ENCODE measurements at regions not wholly inside any gene's neighbourhood (a gene's known extent, or its start where the extent isn't known, plus 50 kb on each side); places are given as distances from the start of the nearest gene placed in this dataset.

DNA sequence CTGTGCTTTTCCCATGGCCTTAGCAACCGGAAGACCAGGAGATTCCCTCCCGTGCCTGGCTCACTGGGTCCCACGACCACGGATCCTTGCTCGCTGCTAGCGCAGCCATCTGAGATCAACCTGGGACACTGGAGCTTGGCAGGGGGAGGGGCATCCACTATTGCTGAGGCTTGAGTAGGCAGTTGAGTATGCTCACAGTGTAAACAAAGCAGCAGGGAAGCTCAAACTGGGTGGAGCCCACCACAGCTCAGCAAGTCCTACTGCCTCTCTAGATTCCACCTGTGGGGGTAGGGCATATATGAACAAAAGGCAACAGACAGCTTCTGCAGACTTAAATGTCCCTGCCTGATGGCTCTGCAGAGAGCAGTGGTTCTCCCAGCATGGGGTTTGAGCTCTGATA, 697.0 kb downstream of the SORCS1 start:
- peak; percentile 21 for DNase-seq (ENCODE audit: low read depth)

DNA sequence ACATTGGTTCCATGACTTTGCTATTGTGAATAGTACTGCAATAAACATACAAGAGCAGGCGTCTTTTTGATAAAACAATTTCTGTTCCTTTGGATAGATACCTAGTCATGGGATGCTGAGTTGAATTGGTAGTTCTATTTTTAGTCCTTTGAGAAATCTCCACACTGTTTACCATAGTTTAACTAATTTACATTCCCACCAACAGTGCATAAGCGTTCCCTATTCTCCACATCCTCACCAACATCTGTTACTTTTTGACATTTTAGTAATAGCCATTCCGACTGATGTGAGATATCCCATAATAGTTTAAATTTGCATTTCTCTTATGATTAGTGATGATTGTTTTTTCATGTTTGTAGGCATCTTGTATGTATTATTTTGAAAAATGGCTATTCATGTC, 707.0 kb downstream of the SORCS1 start:
- no peak for DNase-seq (ENCODE audit: low read depth)

DNA sequence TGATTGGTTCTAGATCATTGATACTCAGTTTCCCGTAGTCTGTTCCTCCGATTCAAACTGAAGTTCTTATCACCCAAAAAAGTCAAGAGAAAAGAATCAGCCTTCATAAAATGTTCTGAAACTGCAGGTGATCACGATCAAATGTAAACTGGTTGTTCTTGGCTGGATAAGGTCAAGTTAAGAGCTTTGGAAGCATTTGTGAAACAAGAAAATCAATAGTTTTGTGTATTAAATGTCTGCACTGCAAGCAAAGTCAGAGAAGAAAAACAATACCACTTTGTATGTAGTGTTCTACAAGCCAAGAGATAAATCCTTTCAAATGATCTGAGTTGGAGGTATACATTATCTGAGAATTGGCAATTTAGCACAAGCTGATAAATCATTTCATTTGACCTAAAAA, 710.3 kb downstream of the SORCS1 start:
- no peak for DNase-seq (ENCODE audit: low read depth)

DNA sequence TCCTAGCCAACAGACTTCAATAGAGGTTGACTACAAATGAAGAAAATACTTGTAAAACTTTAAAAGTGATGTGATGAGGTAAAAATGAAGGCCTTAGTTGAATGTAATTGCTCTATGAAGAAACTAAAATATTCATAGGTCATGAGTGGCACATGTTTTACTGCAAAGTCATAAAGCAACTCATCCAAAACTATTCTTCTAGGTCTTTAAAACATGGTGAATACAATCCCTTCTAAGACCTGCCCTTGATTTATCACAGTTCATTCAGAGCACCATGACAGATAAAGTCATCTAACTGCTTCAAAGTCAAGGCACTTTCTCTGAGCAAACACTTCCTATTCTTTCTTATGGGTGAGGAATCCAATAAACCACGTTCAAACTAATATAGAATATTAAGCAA, 713.5 kb downstream of the SORCS1 start:
- peak; percentile 28 for DNase-seq (ENCODE audit: low read depth)

DNA sequence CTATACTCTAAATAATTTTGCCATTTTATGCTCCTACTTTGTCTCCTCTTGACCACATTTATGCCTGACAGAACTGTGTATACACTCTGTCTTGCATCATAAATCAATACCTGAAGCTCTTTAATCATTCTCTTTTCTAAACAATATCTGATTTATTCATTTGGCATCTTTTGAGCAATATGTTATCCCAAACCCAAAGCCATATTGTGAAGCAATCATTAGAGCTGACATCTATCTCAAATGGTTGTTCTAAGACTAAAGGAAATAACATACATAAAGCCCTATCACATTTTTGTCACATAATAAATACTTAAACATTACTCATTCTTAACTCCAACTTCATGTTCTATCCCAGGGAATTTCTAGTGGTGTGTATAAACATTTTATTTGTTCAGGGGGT, 717.6 kb downstream of the SORCS1 start:
- no peak for DNase-seq (ENCODE audit: low read depth)

DNA sequence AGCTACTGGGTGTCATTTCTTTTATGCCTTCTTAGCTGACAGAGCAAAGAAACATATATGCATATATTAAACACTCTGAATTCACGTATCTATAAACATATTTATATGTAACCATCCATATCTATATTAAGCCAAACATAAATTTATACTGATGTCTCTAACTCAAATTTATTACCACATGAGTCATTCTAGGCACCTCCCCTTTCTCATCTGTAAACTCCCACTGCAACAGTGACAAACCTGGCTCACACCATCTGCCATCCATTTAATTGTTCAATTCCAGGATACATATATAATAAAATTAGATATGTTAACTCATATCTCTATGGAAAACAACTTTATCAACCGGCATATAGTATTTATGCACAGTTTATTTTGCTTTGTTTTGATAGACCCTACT, 722.3 kb downstream of the SORCS1 start:
- DNase-seq (ENCODE audit: low read depth), result no peak

DNA sequence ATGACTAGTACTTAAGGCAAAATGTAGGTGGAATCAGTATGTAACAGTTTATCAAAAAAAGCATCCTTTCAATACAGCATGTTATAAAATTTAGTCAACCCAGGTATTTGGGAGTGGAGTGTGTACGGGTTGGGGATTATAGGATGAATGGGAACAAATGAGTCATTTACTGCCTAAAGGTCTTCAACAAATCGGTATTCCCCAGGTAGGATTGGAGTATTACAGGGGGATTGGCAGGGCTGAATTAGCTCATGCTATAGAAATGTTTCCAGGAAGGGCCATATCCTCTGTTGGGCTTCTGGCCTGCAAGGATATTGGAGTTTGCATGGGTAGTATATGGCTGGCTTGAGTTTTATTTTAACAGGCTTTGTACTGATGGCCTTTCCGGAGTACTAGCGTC, 723.7 kb downstream of the SORCS1 start:
- no peak for DNase-seq (ENCODE audit: low read depth)

DNA sequence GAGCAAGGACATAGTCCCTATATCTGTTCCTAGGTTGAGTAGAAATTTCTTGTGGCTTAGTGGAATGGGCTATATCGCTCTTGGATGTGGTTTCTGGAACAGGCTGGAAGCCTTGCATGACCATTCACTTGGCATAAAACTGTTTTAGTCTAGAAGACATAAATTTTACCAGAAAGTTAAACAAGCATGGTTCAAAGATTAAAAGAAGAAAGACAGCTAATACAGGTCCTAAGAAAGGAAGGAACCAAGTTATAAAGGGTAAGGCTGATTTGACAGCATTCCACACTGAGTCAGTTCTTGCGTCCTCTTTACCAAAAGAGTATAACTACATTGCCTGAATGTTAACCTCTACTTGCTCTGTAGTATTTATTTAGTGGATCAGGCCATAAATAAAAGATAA, 724.2 kb downstream of the SORCS1 start:
- DNase-seq (ENCODE audit: low read depth), result peak; percentile 27

DNA sequence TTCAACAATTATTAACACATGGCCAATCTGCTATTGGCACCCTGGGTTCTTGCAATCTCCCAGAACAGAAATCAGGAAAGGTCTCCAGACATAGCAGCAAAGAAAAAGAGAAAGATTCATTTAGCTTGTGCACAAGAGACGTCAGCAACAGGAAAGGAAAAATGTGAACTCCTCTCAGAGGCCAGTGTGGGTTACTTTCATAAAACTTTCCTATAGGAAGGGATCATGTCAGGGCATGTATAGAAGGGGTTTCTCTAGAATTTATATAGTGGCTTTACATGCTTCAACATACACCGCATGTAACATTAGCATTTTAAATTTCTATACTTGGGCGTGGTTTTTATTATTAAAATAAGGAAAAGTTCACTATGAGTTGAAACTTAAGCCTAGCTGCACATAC, 725.1 kb downstream of the SORCS1 start:
- DNase-seq (ENCODE audit: low read depth), result peak; percentile 1

DNA sequence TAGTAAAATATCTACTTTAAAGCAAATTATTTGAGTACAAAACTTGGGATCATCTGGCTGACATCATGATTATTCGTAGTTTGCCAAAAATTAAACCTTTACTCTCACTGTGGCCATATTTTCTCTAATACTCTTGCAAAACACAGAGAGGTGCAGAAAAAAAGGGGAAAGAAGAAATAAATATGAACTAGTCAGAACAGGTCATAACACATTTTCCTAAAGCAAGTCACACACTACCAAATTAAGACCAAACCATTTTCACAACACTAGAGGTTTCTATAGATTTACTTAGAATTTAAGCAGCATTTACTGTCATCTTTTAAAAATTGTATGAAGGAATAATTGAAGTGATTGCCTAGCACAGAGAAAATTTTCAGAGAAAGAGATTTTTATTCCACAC, 726.1 kb downstream of the SORCS1 start:
- DNase-seq (ENCODE audit: low read depth), result no peak

DNA sequence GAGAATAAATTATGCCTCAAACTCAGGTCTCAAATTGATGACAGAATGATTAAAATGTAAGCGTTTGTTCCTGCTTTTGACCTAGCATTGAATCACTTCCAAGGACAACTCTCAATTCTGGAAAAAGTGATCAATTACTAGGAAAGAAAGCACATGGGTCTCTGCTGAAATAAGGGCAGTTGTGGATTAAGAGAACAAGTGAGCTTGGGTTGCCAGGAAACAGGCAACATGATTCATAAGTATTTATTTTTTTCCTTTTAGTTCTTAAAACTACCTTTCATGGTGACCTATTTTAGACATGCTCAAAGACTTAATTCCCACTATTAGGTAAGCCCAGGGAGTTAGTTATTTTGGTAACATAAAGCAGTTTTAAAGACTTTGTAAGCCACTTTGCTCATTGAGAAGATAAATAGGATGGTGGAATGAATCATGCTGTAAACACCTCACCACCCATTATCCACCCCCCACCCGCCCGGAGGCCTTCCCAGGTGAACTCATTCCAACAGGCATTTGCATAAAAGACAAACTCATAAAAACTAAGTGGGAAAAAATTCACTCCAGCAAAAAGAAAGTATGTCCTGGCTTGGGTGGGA, 728.3 kb downstream of the SORCS1 start:
- DNase-seq (ENCODE audit: low read depth), result peak; percentile 34

DNA sequence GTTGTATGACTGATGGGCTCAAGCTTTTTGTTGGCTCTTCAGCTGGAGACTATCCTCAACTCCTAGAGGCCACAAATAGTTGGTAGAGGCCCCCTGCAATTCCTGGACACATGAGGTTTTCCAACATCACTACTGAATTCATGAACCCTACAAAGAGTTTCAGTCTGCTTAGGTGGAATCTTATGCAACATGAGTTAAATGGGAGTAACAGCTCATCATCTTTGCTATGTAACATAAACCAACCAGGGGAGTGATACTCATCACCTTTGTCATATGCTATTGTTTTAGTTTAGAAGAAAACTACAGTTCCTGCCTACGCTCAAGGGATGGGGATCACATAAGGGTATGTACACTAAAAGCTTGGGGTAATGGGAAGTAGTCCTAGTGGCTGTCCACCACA, 729.4 kb downstream of the SORCS1 start:
- DNase-seq (ENCODE audit: low read depth), result no peak

DNA sequence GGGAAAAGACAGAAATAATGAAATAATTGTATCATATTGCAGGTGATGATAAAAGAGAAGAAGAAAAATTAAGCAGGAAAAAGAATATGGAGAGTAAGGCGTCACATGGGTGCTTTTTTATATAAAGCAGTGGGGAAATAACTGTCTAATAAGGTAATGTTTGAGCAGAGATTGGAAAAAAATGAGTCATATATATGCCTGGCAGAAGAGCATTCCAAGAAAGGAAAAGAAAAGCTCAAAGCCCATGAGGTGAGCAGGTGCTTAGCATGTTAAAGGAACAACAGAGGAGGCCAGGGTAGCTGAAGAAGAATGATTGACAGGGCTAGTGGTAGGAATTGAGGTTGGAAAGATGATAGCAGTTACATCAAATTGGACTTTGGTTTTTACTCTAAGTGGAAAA, 739.5 kb downstream of the SORCS1 start:
- DNase-seq (ENCODE audit: low read depth), result peak; percentile 75

DNA sequence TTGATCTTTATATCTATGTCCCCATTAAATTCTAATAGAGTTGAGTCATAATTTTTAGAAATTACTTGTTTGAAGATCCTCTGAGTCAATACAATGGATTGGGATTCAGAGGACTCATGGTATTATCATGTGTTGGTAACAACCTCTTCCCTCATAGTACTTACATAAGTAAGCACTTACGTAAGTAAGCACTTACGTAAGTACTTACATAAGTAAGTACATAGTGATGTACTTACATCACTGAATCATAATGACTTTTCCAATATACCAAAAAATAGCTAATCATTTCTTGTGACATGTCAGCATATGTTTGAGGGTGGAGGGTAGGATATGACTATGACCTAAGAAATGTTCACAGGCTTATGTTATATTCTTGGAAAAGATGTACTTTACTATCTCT, 740.5 kb downstream of the SORCS1 start:
- DNase-seq (ENCODE audit: low read depth), result peak; percentile 99

DNA sequence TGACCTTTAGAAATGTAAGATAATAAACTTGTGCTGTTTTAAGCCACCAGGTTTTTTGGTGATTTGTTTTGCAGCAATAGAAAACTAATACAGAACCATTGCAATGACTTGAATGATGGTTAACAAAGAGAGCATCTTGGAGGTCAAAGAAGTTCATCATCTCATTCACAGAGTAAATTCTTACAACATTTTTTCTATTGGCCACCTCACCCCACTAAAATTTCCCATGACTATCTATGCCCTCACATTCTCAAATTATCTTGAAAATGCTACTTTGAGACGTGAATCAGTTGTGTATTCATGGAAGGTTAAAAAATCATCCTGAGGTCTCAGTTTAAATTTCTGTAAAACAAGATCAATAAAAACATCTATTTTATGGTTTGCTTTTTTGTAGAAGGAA, 754.2 kb downstream of the SORCS1 start:
- no peak for DNase-seq (ENCODE audit: low read depth)

DNA sequence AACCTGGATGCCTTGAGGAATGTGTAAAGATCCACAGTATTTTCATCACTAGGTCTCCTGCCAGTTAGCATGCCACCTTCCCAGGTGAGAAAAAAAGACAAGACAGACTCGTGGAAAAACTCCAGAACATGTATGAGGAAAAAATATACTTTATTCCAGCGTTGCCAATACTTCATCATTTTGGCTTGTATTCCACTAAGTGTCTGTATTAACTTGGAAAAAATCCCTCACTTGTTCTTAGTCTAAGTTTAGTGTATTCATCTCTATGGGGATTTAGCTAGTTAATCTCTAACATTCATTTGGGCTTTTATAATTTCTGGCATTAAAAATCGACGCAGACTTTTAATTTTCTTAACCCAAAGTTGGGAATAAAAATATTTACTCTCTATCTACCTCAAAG, 759.4 kb downstream of the SORCS1 start:
- no peak for DNase-seq (ENCODE audit: low read depth)

DNA sequence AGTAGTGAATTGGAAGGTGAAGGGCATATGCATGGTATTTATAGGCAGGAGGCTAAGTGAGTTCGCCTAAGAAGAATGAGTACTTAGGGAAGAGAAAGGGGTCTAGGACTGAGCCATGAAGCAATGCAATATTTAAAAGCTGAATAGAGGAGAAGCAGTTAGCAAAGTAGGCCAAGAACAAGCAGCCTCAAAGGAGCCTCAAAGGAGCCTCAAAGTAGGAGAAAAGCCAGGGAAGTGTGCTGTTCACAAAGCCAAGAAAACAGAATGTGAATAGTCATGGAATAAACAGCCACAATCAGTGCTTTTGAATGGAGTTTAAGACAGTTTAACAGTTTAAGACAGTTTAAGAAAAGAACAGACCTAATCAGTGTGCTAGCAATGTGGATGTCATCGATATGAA, 762.0 kb downstream of the SORCS1 start:
- DNase-seq (ENCODE audit: low read depth), result no peak

DNA sequence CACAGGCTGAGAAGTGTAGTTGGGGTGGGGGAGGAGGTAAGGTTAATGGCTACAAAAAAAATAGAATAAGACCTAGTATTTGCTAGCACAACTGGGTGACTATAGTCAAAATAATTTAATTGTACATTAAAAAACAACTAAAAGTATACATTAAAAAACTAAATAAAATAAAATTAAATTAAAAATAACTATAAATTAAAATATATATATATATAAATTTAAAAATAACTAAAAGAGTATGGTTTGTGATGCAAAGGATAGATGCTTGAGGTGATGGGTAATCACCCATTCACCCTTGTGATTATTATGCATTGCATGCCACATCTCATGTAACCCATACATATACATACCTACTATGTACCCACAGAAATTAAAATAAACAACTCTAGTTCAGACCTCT, 762.5 kb downstream of the SORCS1 start:
- DNase-seq (ENCODE audit: low read depth), result no peak

DNA sequence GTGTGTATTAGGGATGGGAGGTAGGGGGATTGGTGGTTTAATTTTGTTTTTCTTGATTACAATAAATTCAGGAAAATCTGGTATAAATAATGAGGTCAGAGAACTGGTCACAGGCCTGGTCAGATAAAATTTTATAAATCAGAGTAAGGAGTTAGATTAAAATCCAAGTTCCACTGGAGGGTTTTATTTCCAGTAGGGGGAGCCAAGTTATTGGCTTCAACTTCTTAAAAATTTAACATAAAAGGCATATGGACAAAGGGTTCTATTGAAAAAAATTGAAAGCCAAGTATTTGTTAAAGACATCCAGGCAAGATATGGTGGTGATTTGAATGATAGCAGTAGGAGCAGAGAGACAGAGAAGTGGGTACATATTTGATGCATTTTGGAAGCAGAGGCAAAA, 763.3 kb downstream of the SORCS1 start:
- DNase-seq (ENCODE audit: low read depth), result peak; percentile 50

DNA sequence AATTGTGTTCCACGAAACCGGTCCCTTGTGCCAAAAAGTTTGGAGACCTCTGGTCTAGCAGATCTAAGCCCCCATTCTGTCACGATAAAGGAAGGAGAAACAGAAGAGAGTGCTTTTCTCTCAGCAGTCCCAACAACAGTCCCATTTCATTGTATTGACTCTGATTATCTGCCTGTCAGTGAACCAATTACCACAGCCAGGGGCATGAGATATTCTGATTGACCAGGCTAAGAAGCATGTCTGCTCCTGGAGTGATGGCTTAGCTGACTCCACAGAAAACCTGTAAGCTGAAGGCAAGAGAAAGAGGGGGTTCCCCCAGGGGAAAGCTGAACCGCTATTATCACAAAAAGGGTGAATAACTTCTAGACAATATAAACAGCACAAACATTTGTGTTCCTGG, 765.4 kb downstream of the SORCS1 start:
- DNase-seq (ENCODE audit: low read depth), result no peak

DNA sequence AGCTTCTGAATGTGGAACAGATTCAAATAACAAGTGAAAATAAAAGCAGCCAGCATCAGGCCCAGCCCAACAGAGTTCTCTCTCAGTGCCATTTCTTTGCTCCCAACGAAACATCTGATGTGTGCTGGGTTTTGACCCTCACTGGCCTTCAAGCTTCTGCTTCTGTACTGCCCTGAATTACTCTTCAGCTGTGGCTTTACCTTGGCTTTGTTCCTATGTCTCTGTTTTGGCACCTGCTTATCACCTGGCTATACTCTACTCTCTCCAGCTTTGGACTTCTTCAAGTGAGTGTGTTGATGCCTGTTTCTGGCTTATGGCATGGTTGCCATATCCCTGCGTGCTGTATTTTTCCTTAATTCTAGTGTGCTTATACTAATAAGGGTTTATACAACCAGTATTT, 768.3 kb downstream of the SORCS1 start:
- DNase-seq (ENCODE audit: low read depth), result no peak

DNA sequence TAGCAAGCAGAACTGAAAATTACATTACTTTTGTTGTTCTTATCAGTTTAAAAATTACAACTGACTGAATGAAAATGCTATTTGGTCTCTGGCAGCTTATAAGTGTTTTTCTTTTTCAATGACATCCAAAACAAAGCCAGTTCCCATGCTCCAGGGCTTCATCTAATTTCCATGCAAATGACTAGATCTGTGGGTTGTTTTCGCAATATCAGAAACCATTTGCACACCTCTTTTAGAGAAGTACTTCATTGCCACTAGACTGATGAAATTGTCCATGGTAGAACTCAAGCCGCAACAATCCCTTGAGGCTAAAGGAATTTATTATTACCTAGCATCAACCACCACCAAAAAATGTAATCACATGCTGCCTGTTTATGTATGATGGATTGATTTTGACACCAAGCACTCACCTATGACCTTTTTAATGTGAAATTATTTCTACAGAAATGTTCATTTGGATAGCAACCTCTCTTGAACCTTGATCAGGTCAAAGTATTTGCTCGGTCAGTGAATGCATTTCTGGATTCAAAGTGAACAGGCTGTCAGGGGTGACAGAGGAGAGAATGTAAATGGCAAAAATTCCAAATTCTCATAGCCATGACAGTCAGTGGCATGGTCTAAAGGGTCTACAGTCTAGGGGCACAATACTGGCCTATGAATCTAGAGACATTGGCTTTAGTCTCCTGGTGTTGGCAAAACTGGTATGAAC, 769.3 kb downstream of the SORCS1 start:
- DNase-seq (ENCODE audit: low read depth), result no peak

DNA sequence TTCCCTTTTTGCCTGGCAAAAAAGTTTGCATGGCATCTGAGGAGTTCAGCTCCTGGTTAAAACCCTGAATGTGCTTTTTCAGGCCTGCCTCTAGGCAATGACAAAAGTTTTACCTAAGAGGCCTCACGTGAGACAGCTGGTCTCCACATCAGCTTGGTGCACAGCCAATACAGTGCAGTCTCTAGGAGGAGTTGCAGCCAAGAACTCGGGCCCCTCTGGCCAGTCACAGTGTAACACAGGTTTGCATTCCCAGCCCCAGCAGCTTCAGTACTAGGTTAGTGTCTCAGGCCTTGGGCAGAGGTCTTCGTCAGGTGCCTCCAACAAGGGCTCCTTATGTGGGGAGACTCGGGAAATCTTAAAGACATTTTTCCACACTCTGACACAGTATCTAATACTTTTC, 771.7 kb downstream of the SORCS1 start:
- DNase-seq (ENCODE audit: low read depth), result no peak

DNA sequence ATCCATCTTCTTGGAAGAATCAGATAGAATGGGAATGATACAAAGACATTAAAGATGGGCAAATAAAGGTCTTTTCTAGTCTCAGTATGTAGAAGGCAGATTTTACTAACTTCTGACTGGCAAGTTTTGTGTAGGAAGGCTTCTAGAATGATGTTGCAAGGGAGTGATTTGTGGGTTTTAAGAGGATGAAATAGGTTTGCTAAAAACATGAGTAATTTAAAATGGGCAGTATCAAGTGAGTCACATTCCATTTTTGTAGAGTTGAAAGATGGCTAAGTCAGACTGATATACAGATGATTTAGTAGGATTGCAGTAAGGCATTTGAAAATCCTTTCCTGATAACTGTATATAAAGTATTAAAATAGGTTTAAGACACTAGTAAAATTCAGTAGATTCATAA, 777.4 kb downstream of the SORCS1 start:
- peak; percentile 59 for DNase-seq (ENCODE audit: low read depth)

Data from iris pigment epithelial cell (primary cell).